Calu3 (cell line): ENCODE measurements at regions not wholly inside any gene's neighbourhood (a gene's known extent, or its start where the extent isn't known, plus 50 kb on each side); places are given as distances from the start of the nearest gene placed in this dataset.
"Not testable (repeated sequence)": the region's sequence is repeated elsewhere in the genome, so short reads cannot be mapped to it uniquely, and the experiment has no call there.

ENCODE experiments used
- BruUV-seq: library from RNA; stranded (reverse); fragments of 400-500 nt; replicated peaks from 2 replicates; lab custom pipeline; 2021; lab: Mats Ljungman, UMichigan
- CTCF ChIA-PET: fragments of 300-600 bp; sonication (Branson Sonifier 250); formaldehyde crosslinking; loops from one replicate; lab custom pipeline; 2022; ENCODE audit warnings: antibody characterized with exemption; lab: Charles Lee
- DNase-seq: peaks from one replicate; pipeline ENCODE4 v3.0.0; 2022
- H3K27ac Mint-ChIP-seq: one replicate; pipeline ENCODE4 v1.8.0; 2022; ENCODE audit warnings: mixed read lengths; ENCODE audit not compliant: unreplicated experiment
- H3K27me3 Mint-ChIP-seq: one replicate; pipeline ENCODE4 v1.8.0; 2022; ENCODE audit warnings: mixed read lengths; ENCODE audit not compliant: unreplicated experiment
- H3K36me3 Mint-ChIP-seq: one replicate; pipeline ENCODE4 v1.8.0; 2022; ENCODE audit warnings: mild to moderate bottlenecking, moderate library complexity, mixed read lengths; ENCODE audit not compliant: insufficient read depth, unreplicated experiment
- H3K4me1 Mint-ChIP-seq: one replicate; pipeline ENCODE4 v1.8.0; 2022; ENCODE audit warnings: mild to moderate bottlenecking, low read depth, mixed read lengths; ENCODE audit not compliant: unreplicated experiment
- H3K4me3 Mint-ChIP-seq: one replicate; pipeline ENCODE4 v1.8.0; 2022; ENCODE audit warnings: mild to moderate bottlenecking, low read depth, moderate library complexity, mixed read lengths; ENCODE audit not compliant: unreplicated experiment
- H3K9me3 Mint-ChIP-seq: one replicate; pipeline ENCODE4 v1.8.0; 2022; ENCODE audit warnings: low read depth, mixed read lengths; ENCODE audit not compliant: unreplicated experiment
- CTCF ChIP-seq: fragments of 200-600 bp; IDR thresholded peaks from one replicate; pipeline ENCODE4 v1.8.0; 2022; ENCODE audit warnings: antibody characterized with exemption; ENCODE audit not compliant: unreplicated experiment
- intact Hi-C: fragments of 100-400 bp; cut with micrococcal nuclease; formaldehyde crosslinking; loops from one replicate; pipeline ENCODE4 v1.10.0; 2022; ENCODE audit not compliant: unreplicated experiment

GRCh38 chr9:118665226-118665919 lies 703.9 kb downstream of the BRINP1 start:
- CTCF ChIA-PET: no interaction called here
- DNase-seq: no peak
- H3K9me3 Mint-ChIP-seq: peaks cover 7% of the 10 kb centered on the region
- no peak overlapping the region for H3K27ac Mint-ChIP-seq
- no peaks in the 10 kb centered on the region for H3K36me3 Mint-ChIP-seq
- no peaks in the 10 kb centered on the region for H3K27me3 Mint-ChIP-seq
- intact Hi-C loops: no loop called here
- BruUV-seq: no TSS peak
- no peaks in the 10 kb centered on the region for H3K4me1 Mint-ChIP-seq
- no peak overlapping the region for H3K4me3 Mint-ChIP-seq
- TF ChIP-seq CTCF: no peak

- Mint-ChIP-seq H3K27me3 (no peaks in the 10 kb centered on the region), H3K27ac (no peak overlapping the region), H3K4me3 (no peak overlapping the region), H3K9me3 (peaks cover 9% of the 10 kb centered on the region), H3K36me3 (no peaks in the 10 kb centered on the region), H3K4me1 (no peaks in the 10 kb centered on the region)
- no peak for TF ChIP-seq CTCF
- DNase-seq: no peak
- CTCF ChIA-PET: no interaction called here
- BruUV-seq: no TSS peak
- intact Hi-C loops: no loop called here
Observed at GRCh38 chr9:118670011-118670953, 699.0 kb downstream of the BRINP1 start.

- H3K27me3 Mint-ChIP-seq: no peaks in the 10 kb centered on the region
Observed at GRCh38 chr9:118674942-118675341, 694.3 kb downstream of the BRINP1 start.

GRCh38 chr9:118677936-118678653 lies 691.1 kb downstream of the BRINP1 start:
- CTCF ChIA-PET, DNase-seq, H3K27ac Mint-ChIP-seq, H3K4me1 Mint-ChIP-seq, H3K27me3 Mint-ChIP-seq, H3K36me3 Mint-ChIP-seq, intact Hi-C loops, H3K4me3 Mint-ChIP-seq, BruUV-seq: not testable (repeated sequence)
- H3K9me3 Mint-ChIP-seq: peaks cover 13% of the 10 kb centered on the region

More at GRCh38 chr9:118674942-118675341, 694.3 kb downstream of the BRINP1 start:
- CTCF ChIA-PET: no interaction called here
- TF ChIP-seq CTCF: no peak
- H3K9me3 Mint-ChIP-seq: peaks cover 9% of the 10 kb centered on the region
- H3K27ac Mint-ChIP-seq: no peak overlapping the region
- H3K36me3 Mint-ChIP-seq: no peaks in the 10 kb centered on the region
- no peak overlapping the region for H3K4me3 Mint-ChIP-seq
- no peak for DNase-seq
- H3K4me1 Mint-ChIP-seq: no peaks in the 10 kb centered on the region
- intact Hi-C loops: no loop called here
- BruUV-seq: no TSS peak
